Fibroblast of lung (primary cell): ENCODE measurements at regions not wholly inside any gene's neighbourhood (a gene's known extent, or its start where the extent isn't known, plus 50 kb on each side); places are given as distances from the start of the nearest gene placed in this dataset.

ENCODE experiments used
- EZH2 ChIP-seq: IDR thresholded peaks from 2 replicates; pipeline ENCODE4 v1.5.1; 2012; ENCODE audit warnings: low read length, control low read depth, mild to moderate bottlenecking; ENCODE audit errors: missing control alignments
- TF ChIP-seq, protein P1 (sequence below), 2 donors: IDR thresholded peaks in 1 of 2; conservative IDR thresholded peaks in 1 of 2; 1 replicate in 1 of 2; 2 replicates in 1 of 2; pipeline ENCODE4 v1.5.1; 2011 to 2012; ENCODE audit warnings: low read length in 2 of 2, control low read depth in 1 of 2, inconsistent platforms in 1 of 2, low read depth in 1 of 2, mild to moderate bottlenecking in 1 of 2

DNA sequence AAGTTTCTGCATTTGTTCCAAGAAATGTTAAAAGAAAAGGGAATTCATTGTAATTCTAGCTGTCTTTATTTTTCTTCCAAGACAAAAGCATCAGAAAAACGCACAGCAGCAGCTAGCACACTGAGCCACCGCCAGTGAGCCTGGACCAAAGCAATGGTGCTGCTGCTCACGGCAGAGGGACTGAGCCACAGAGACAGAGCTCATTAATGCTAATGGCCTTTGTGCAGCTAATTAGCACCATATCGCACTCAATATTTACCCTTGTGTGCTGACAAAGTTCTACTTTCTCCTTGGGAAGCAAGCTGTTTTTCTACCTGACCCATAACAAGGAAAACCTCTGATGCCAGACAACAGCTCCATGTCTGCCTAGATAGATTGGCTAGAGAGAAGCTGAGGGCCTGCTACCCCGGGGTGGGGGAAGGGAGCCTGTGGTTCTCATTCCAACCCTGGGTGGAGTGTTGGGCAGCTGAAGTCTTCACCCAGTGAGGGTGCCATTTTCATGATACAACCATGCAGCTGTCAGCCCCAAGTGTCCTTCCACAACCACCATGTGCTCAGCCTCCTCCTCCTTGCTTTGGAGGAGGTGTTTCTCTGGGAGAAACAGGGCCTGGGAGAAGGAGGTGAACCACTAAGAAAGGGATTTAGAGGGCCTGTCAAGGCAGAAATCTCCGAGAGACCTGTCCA lies 131.1 kb upstream of the NCAM1 start:
- TF ChIP-seq, protein P1, sequence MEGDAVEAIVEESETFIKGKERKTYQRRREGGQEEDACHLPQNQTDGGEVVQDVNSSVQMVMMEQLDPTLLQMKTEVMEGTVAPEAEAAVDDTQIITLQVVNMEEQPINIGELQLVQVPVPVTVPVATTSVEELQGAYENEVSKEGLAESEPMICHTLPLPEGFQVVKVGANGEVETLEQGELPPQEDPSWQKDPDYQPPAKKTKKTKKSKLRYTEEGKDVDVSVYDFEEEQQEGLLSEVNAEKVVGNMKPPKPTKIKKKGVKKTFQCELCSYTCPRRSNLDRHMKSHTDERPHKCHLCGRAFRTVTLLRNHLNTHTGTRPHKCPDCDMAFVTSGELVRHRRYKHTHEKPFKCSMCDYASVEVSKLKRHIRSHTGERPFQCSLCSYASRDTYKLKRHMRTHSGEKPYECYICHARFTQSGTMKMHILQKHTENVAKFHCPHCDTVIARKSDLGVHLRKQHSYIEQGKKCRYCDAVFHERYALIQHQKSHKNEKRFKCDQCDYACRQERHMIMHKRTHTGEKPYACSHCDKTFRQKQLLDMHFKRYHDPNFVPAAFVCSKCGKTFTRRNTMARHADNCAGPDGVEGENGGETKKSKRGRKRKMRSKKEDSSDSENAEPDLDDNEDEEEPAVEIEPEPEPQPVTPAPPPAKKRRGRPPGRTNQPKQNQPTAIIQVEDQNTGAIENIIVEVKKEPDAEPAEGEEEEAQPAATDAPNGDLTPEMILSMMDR (conservative IDR thresholded peaks at IDR 0.05 in 1 of 2, IDR thresholded peaks at IDR 0.05 in 1 of 2; ENCODE audit: low read depth in 1 of 2, low read length in 2 of 2): no peak
- no peak for TF ChIP-seq EZH2
